ENCODE measurements at regions not wholly inside any gene's neighbourhood (a gene's known extent, or its start where the extent isn't known, plus 50 kb on each side); places are given as distances from the start of the nearest gene placed in this dataset.

DNA sequence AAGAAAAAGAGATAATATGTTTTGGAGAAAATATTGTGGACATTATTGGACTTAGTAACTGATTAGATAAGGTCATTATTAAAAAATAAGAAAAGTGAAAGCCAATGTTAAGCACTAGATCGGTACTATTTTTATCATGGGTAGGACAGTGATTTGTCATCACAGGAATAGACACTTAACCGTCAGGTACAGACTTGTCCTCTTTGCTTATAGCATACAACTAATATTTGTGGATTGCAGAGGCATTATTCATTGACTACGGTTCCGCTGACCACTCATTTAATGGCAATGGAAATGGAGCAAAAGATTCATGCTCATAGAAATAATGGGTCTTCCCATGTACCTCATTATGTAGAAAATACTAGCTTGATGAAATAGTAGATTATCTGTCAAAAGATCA lies 596.3 kb upstream of the CA10 start:
- POLR2A ChIA-PET, result no interaction called here
- intact Hi-C loops (cut with DNase I, micrococcal nuclease), result no loop called here
- no peaks in the 10 kb centered on the region for H3K27me3 Mint-ChIP-seq
- TF ChIP-seq, protein P1, sequence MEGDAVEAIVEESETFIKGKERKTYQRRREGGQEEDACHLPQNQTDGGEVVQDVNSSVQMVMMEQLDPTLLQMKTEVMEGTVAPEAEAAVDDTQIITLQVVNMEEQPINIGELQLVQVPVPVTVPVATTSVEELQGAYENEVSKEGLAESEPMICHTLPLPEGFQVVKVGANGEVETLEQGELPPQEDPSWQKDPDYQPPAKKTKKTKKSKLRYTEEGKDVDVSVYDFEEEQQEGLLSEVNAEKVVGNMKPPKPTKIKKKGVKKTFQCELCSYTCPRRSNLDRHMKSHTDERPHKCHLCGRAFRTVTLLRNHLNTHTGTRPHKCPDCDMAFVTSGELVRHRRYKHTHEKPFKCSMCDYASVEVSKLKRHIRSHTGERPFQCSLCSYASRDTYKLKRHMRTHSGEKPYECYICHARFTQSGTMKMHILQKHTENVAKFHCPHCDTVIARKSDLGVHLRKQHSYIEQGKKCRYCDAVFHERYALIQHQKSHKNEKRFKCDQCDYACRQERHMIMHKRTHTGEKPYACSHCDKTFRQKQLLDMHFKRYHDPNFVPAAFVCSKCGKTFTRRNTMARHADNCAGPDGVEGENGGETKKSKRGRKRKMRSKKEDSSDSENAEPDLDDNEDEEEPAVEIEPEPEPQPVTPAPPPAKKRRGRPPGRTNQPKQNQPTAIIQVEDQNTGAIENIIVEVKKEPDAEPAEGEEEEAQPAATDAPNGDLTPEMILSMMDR (IDR thresholded peaks at IDR 0.05), result no peak
- Histone ChIP-seq H3K27me3 (ENCODE audit: control insufficient read depth in 1 of 2, insufficient read depth in 2 of 2, low read length in 2 of 2) (no peaks in the 10 kb centered on the region), H3K9me3 (ENCODE audit: control insufficient read depth in 1 of 2, insufficient read depth in 1 of 2, low read length in 2 of 2) (peaks cover 0 to 11% of the 10 kb centered on the region in 2 experiments), H3K4me1 (ENCODE audit: insufficient read depth, low read length) (no peaks in the 10 kb centered on the region), H3K4me3 (ENCODE audit: low read length) (no peak overlapping the region), H3K36me3 (ENCODE audit: insufficient read depth, low read length) (no peaks in the 10 kb centered on the region), H3K27ac (ENCODE audit: low read depth in 1 of 2, low read length in 2 of 2) (no peak overlapping the region)
- no peaks in the 10 kb centered on the region for H3K4me1 Mint-ChIP-seq (ENCODE audit: low read depth)
- H3K27ac Mint-ChIP-seq, result no peak overlapping the region
- peaks cover 2% of the 10 kb centered on the region for H3K9me3 Mint-ChIP-seq
- no peak for DNase-seq
- H3K36me3 Mint-ChIP-seq (ENCODE audit: low read depth), result no peaks in the 10 kb centered on the region
- H3K4me3 Mint-ChIP-seq, result no peak overlapping the region
- no peak for ATAC-seq (ENCODE audit: poor library complexity)
- CTCF ChIA-PET, result no interaction called here

GRCh38 chr17:52751051-52751450 lies 592.5 kb upstream of the CA10 start:
- H3K4me3 Mint-ChIP-seq, result no peak overlapping the region
- DNase-seq (no peak), ATAC-seq (ENCODE audit: poor library complexity) (no peak)
- H3K9me3 Mint-ChIP-seq, result peaks cover 2% of the 10 kb centered on the region
- no peaks in the 10 kb centered on the region for H3K4me1 Mint-ChIP-seq (ENCODE audit: low read depth)
- Histone ChIP-seq H3K27ac (ENCODE audit: low read depth in 1 of 2, low read length in 2 of 2) (no peak overlapping the region), H3K4me3 (ENCODE audit: low read length) (no peak overlapping the region), H3K36me3 (ENCODE audit: insufficient read depth, low read length) (no peaks in the 10 kb centered on the region), H3K4me1 (ENCODE audit: insufficient read depth, low read length) (no peaks in the 10 kb centered on the region), H3K27me3 (ENCODE audit: control insufficient read depth in 1 of 2, insufficient read depth in 2 of 2, low read length in 2 of 2) (no peaks in the 10 kb centered on the region), H3K9me3 (ENCODE audit: control insufficient read depth in 1 of 2, insufficient read depth in 1 of 2, low read length in 2 of 2) (peaks cover 0 to 11% of the 10 kb centered on the region in 2 experiments)
- CTCF ChIA-PET, result no interaction called here
- H3K27ac Mint-ChIP-seq, result no peak overlapping the region
- TF ChIP-seq, protein P1 (IDR thresholded peaks at IDR 0.05), result no peak
- no peaks in the 10 kb centered on the region for H3K27me3 Mint-ChIP-seq
- intact Hi-C loops (cut with DNase I, micrococcal nuclease), result no loop called here
- no peaks in the 10 kb centered on the region for H3K36me3 Mint-ChIP-seq (ENCODE audit: low read depth)
- POLR2A ChIA-PET, result no interaction called here

- TF ChIP-seq, protein P1 (IDR thresholded peaks at IDR 0.05), result no peak
- Mint-ChIP-seq H3K4me3 (no peak overlapping the region), H3K4me1 (ENCODE audit: low read depth) (no peaks in the 10 kb centered on the region), H3K36me3 (ENCODE audit: low read depth) (no peaks in the 10 kb centered on the region), H3K27me3 (no peaks in the 10 kb centered on the region), H3K9me3 (no peaks in the 10 kb centered on the region), H3K27ac (no peak overlapping the region)
- no peaks in the 10 kb centered on the region for H3K36me3 ChIP-seq (ENCODE audit: insufficient read depth, low read length)
- ChIA-PET POLR2A (no interaction called here), CTCF (no interaction called here)
- no peak overlapping the region for H3K4me3 ChIP-seq (ENCODE audit: low read length)
- DNase-seq (no peak), ATAC-seq (ENCODE audit: poor library complexity) (no peak)
- H3K27ac ChIP-seq (ENCODE audit: low read depth in 1 of 2, low read length in 2 of 2), result no peak overlapping the region
- intact Hi-C loops (cut with DNase I, micrococcal nuclease), result no loop called here
- no peaks in the 10 kb centered on the region for H3K27me3 ChIP-seq (ENCODE audit: control insufficient read depth in 1 of 2, insufficient read depth in 2 of 2, low read length in 2 of 2)
- H3K4me1 ChIP-seq (ENCODE audit: insufficient read depth, low read length), result no peaks in the 10 kb centered on the region
- H3K9me3 ChIP-seq (ENCODE audit: control insufficient read depth in 1 of 2, insufficient read depth in 1 of 2, low read length in 2 of 2), result no peaks in the 10 kb centered on the region
These were observed 585.7 kb upstream of the CA10 start for GRCh38 chr17:52744179-52744578.
